GM06990 (cell line): ENCODE measurements at regions not wholly inside any gene's neighbourhood (a gene's known extent, or its start where the extent isn't known, plus 50 kb on each side); places are given as distances from the start of the nearest gene placed in this dataset.

Experiments used
- DNase-seq: peaks from one replicate; pipeline ENCODE4 v3.0.0-alpha.2; 2011; ENCODE audit not compliant: insufficient read length; ENCODE audit errors: extremely low read depth
- H3K27me3 ChIP-seq: replicated peaks from 2 replicates; pipeline ENCODE4 v1.6.0; 2011; ENCODE audit warnings: low read length; ENCODE audit not compliant: control insufficient read depth, insufficient read depth
- H3K36me3 ChIP-seq: 2 replicates; pipeline ENCODE4 v1.5.1; 2011; ENCODE audit warnings: low read length; ENCODE audit not compliant: control insufficient read depth, insufficient read depth
- H3K4me3 ChIP-seq: replicated peaks from 2 replicates; pipeline ENCODE4 v1.5.1; 2011; ENCODE audit warnings: low read depth, mild to moderate bottlenecking, control low read depth, low read length
- CTCF ChIP-seq: IDR thresholded peaks from 2 replicates; pipeline ENCODE4 v1.5.1; 2011; ENCODE audit warnings: low read length, control low read depth, mild to moderate bottlenecking, inconsistent platforms; ENCODE audit not compliant: insufficient read depth, poor library complexity, severe bottlenecking

GRCh38 chr3:46093966-46094365, 66.7 kb upstream of the XCR1 start:
- TF ChIP-seq CTCF = no peak
- H3K27me3 ChIP-seq = no peaks in the 10 kb centered on the region
- no peak overlapping the region for H3K4me3 ChIP-seq

GRCh38 chr3:46093327-46093942, 66.2 kb upstream of the XCR1 start:
- DNase-seq = no peak
- TF ChIP-seq CTCF = no peak
- H3K36me3 ChIP-seq = no peaks in the 10 kb centered on the region
- H3K27me3 ChIP-seq = no peaks in the 10 kb centered on the region
- no peak overlapping the region for H3K4me3 ChIP-seq

More at GRCh38 chr3:46093966-46094365, 66.7 kb upstream of the XCR1 start:
- DNase-seq = no peak
- H3K36me3 ChIP-seq = no peaks in the 10 kb centered on the region

- Histone ChIP-seq H3K36me3 (no peaks in the 10 kb centered on the region), H3K27me3 (no peaks in the 10 kb centered on the region), H3K4me3 (no peak overlapping the region)
- TF ChIP-seq CTCF = no peak
- DNase-seq = no peak
Observed at GRCh38 chr3:46092702-46093080, 65.4 kb upstream of the XCR1 start.

GRCh38 chr3:46091741-46092701, 64.7 kb upstream of the XCR1 start:
- no peaks in the 10 kb centered on the region for H3K36me3 ChIP-seq
- DNase-seq = no peak
- H3K27me3 ChIP-seq = no peaks in the 10 kb centered on the region
- TF ChIP-seq CTCF = no peak
- H3K4me3 ChIP-seq = no peak overlapping the region

- Histone ChIP-seq H3K4me3 (no peak overlapping the region), H3K27me3 (no peaks in the 10 kb centered on the region), H3K36me3 (no peaks in the 10 kb centered on the region)
- DNase-seq = no peak
- TF ChIP-seq CTCF = no peak
Observed at GRCh38 chr3:46091046-46091445, 63.8 kb upstream of the XCR1 start.
